ENCODE measurements at regions not wholly inside any gene's neighbourhood (a gene's known extent, or its start where the extent isn't known, plus 50 kb on each side); places are given as distances from the start of the nearest gene placed in this dataset.

- H3K4me1 Mint-ChIP-seq: no peaks in the 10 kb centered on the region
- Histone ChIP-seq H3K4me1 (ENCODE audit: control insufficient read depth, insufficient read depth, low read length) (no peaks in the 10 kb centered on the region), H3K27ac (ENCODE audit: low read length) (no peak overlapping the region), H3K4me3 (ENCODE audit: low read length) (no peak overlapping the region), H3K9me3 (ENCODE audit: control insufficient read depth, insufficient read depth, low read length) (no peaks in the 10 kb centered on the region), H3K36me3 (ENCODE audit: control insufficient read depth, insufficient read depth, low read length) (no peaks in the 10 kb centered on the region), H3K27me3 (ENCODE audit: control insufficient read depth, insufficient read depth, low read length) (no peaks in the 10 kb centered on the region)
- no peak for DNase-seq
- peaks cover 2 to 12% of the 10 kb centered on the region in 2 donors for H3K9me3 Mint-ChIP-seq
- 64% methylated on average over 3 of the region's 5 CpGs for WGBS (ENCODE audit: insufficient coverage)
- TF ChIP-seq CTCF (IDR thresholded peaks at IDR 0.05): no peak
- ATAC-seq: no peak
- H3K4me3 Mint-ChIP-seq: no peak overlapping the region
- no peaks in the 10 kb centered on the region for H3K27me3 Mint-ChIP-seq (ENCODE audit: low read depth in 2 of 2)
- H3K27ac Mint-ChIP-seq: no peak overlapping the region
- H3K36me3 Mint-ChIP-seq: no peaks in the 10 kb centered on the region
- intact Hi-C loops (cut with micrococcal nuclease): no loop called here
Observed at GRCh38 chr18:40577239-40577980, 1377.6 kb upstream of the PIK3C3 start.

- WGBS (ENCODE audit: insufficient coverage): 73% methylated on average over 3 of the region's 4 CpGs
- H3K9me3 Mint-ChIP-seq: peaks cover 2 to 12% of the 10 kb centered on the region in 2 donors
- Histone ChIP-seq H3K9me3 (ENCODE audit: control insufficient read depth, insufficient read depth, low read length) (no peaks in the 10 kb centered on the region), H3K27me3 (ENCODE audit: control insufficient read depth, insufficient read depth, low read length) (no peaks in the 10 kb centered on the region), H3K36me3 (ENCODE audit: control insufficient read depth, insufficient read depth, low read length) (no peaks in the 10 kb centered on the region), H3K4me1 (ENCODE audit: control insufficient read depth, insufficient read depth, low read length) (no peaks in the 10 kb centered on the region), H3K27ac (ENCODE audit: low read length) (no peak overlapping the region), H3K4me3 (ENCODE audit: low read length) (no peak overlapping the region)
- H3K27ac Mint-ChIP-seq: no peak overlapping the region
- no peaks in the 10 kb centered on the region for H3K4me1 Mint-ChIP-seq
- no peak for TF ChIP-seq CTCF (IDR thresholded peaks at IDR 0.05)
- H3K36me3 Mint-ChIP-seq: no peaks in the 10 kb centered on the region
- intact Hi-C loops (cut with micrococcal nuclease): no loop called here
- DNase-seq (no peak), ATAC-seq (no peak)
- H3K27me3 Mint-ChIP-seq (ENCODE audit: low read depth in 2 of 2): no peaks in the 10 kb centered on the region
- H3K4me3 Mint-ChIP-seq: no peak overlapping the region
Observed at GRCh38 chr18:40576507-40577115, 1378.4 kb upstream of the PIK3C3 start.

- H3K27me3 Mint-ChIP-seq (ENCODE audit: low read depth in 2 of 2): no peaks in the 10 kb centered on the region
- intact Hi-C loops (cut with micrococcal nuclease): no loop called here
- no peak overlapping the region for H3K4me3 ChIP-seq (ENCODE audit: low read length)
Observed at GRCh38 chr18:40570615-40571014, 1384.4 kb upstream of the PIK3C3 start.

More at GRCh38 chr18:40570615-40571014, 1384.4 kb upstream of the PIK3C3 start:
- ATAC-seq (no peak), DNase-seq (no peak)
- peaks cover 7 to 21% of the 10 kb centered on the region in 2 donors for H3K9me3 Mint-ChIP-seq
- Histone ChIP-seq H3K9me3 (ENCODE audit: control insufficient read depth, insufficient read depth, low read length) (no peaks in the 10 kb centered on the region), H3K36me3 (ENCODE audit: control insufficient read depth, insufficient read depth, low read length) (no peaks in the 10 kb centered on the region), H3K27ac (ENCODE audit: low read length) (no peak overlapping the region), H3K27me3 (ENCODE audit: control insufficient read depth, insufficient read depth, low read length) (no peaks in the 10 kb centered on the region), H3K4me1 (ENCODE audit: control insufficient read depth, insufficient read depth, low read length) (no peaks in the 10 kb centered on the region)
- no peak for TF ChIP-seq CTCF (IDR thresholded peaks at IDR 0.05)
- H3K4me3 Mint-ChIP-seq: no peak overlapping the region
- WGBS (ENCODE audit: insufficient coverage): no CpG with 5 or more reads among the region's 1 CpG
- H3K36me3 Mint-ChIP-seq: no peaks in the 10 kb centered on the region
- H3K27ac Mint-ChIP-seq: no peak overlapping the region
- H3K4me1 Mint-ChIP-seq: no peaks in the 10 kb centered on the region
